NOMO-1 (cell line): ENCODE measurements at regions not wholly inside any gene's neighbourhood (a gene's known extent, or its start where the extent isn't known, plus 50 kb on each side); places are given as distances from the start of the nearest gene placed in this dataset.
"Not testable (repeated sequence)": the region's sequence is repeated elsewhere in the genome, so short reads cannot be mapped to it uniquely, and the experiment has no call there.

Source experiments
- DNase-seq, 2 experiments: peaks; one replicate each; lab custom pipeline; 2025; ENCODE audit not compliant: unreplicated experiment in 2 of 2; lab: John Stamatoyannopoulos, UW

DNA sequence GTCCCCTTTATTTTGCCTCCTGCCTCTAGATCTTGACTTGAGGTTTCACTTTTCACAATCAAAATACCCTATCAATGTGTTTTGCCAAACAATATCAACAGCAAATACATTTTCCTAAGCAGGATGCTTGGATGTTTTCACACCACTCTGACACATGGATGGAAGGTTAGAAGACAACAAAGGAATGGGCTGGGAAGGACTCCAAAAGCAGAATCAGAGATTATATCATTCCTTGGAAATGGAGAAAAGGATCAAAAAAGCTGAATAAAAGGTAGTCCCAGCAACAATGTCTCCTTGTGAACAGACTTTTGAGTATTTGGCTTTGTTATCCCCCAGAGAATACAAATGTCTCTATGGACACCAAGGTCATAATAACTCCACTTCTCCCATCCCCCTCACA is 170.8 kb downstream of the ETAA1 start:
- DNase-seq: no peak

DNA sequence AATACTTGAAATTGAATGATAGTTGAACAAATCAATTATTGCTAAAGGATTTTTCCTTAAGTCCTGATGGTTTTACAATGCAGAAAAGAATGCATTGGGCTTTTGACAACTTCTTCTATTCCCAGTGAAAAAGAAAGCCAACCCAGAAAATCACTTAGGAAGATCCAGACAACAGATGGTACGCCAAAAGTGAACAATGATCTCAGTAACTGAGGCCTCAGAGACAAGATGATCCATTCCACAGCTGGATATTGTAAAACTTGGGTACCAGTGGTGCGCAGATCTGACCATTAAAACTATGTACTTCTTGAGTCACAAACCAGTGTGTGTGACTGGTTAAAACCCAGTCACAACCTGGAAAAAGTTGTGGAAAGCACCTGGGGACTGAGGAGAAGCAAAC is 173.5 kb downstream of the ETAA1 start:
- DNase-seq: no peak

DNA sequence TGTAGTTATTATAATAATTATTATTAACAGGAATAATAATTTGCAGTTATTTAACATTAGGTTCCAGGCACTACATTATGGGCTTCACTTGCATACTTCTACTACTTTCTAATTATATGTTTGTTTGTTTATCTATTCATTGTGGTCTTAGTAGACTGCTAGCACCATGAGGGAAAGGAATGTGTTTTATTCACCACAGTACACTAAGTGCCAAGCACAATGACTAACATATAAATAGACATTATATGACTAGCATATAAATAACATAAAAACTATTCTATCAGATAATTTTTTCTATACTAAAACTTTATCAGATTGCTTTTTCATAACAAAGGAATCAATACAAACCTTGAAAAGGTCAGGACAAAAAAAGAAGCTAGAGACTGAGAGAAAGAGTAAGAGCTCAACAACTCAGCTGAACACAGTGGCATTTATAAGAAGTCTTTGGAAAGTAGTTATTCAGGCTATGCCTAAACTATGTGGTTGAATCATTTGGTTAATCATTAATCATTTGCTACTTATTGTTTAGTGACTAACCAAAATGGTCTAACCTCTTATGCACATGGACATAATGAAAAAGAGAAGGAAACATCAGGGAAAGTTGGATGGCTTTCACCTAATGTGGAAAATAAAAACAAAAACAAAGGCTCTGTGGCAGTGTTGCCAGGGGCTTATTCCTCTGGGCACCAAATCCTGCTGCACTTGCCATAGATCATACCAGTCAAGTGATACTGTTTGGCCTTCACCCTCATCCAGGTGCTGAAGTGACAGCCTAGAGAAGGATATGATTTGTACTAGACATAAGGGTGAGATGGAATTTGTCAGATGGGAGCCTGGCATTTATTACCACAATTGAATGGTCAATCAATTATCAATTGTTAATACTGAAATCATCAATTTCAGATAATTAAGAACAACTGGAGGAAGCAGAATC is 174.9 kb downstream of the ETAA1 start:
- DNase-seq: no peak

- DNase-seq: no peak
These were observed 175.7 kb downstream of the ETAA1 start for GRCh38 chr2:67572721-67573435.

DNA sequence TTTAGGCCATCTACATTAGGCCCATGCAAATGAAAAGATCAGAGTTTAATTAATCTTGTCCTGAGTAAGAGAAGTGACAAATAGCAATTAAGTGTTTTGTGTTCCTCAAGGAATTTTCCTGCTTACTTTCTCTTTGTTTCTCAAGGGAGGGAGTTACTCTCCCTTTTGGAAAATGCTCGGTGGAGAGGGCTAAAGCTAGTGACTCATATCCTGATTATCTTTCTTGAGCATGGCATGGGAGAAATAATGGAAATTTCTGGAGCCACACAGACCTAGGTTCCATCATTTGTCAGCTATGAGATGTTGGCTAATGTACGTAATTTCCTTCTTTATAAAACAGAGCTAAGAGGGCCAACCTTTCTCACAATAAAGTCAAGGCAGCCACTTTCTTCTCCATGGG is 177.1 kb downstream of the ETAA1 start:
- DNase-seq: no peak

DNA sequence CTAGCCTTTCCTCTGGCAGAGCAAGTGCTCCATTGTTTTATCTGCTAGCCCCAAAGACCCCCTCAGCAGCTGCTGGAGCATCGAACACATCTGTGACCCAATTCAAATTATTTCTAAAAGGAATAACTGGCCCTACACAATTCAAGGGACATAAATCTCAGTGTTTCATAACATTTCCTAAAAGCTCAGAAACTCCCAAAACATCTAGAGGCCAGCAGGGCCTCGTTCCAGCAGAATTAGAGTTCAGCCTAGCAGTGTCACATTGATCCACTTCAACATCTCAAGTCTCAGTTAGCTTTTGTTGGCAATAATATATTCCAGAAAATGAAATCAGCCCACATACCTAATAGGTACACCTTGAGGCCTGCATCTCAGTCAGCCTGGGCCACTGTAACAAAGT is 179.1 kb downstream of the ETAA1 start:
- no peak for DNase-seq

DNA sequence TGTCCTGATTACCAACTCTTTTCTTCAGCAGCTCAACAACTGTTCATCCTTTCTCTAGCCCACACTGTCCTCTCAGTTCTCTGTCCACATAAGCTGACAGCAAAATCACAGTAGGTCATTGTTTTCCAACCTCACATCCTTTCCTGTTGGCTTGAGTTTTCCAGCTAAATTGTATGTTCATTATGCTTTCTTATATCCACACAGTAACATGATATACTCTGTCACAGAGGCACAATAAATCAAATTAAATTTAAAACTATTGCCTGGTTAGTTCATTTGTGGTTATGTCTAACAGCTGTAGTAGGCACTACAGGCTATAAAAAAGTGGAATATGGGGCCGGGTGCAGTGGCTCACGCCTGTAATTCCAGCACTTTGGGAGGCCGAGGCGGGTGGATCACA is 179.9 kb downstream of the ETAA1 start:
- no peak for DNase-seq

- DNase-seq: no peak
These were observed 182.1 kb downstream of the ETAA1 start for GRCh38 chr2:67579216-67579615.

- no peak for DNase-seq
These were observed 182.7 kb downstream of the ETAA1 start for GRCh38 chr2:67579806-67580205.

GRCh38 chr2:67581751-67582150 is 184.6 kb downstream of the ETAA1 start:
- DNase-seq: no peak

GRCh38 chr2:67583185-67583584 is 186.1 kb downstream of the ETAA1 start:
- DNase-seq: no peak

GRCh38 chr2:67585400-67585799 is 188.3 kb downstream of the ETAA1 start:
- no peak for DNase-seq

- DNase-seq: not testable (repeated sequence)
These were observed 192.0 kb downstream of the ETAA1 start for GRCh38 chr2:67589121-67589520.

DNA sequence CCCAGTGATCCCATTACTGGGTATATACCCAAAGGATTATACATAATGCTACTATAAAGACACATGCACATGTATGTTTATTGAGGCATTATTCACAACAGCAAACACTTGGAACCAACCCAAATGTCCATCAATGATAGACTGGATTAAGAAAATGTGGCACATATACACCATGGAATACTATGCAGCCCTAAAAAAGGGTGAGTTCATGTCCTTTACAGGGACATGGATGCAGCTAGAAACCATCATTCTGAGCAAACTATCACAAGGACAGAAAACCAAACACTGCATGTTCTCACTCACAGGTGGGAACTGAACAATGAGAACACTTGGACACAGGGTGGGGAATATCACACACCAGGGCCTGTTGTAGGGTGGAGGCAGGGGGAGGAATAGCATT is 197.4 kb downstream of the ETAA1 start:
- DNase-seq: not testable (repeated sequence)

DNA sequence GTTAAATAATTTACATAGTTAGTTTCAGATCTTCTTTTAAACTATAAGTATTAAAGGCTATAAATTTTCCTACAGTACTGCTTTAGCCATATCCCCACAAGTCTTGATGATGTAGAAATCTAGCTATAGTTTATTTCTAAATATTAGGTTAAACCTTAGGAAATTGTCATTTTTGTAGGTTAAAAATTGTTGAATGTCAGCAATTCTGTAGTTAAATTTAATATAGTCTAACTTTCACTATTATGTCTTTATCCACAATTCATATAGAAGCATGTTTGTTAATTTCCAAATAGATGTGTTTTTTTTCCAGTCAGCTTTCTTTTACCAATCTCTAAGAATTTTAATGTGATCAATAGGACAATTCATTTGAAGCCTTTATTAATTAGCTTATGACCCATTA is 199.7 kb downstream of the ETAA1 start:
- DNase-seq: no peak

DNA sequence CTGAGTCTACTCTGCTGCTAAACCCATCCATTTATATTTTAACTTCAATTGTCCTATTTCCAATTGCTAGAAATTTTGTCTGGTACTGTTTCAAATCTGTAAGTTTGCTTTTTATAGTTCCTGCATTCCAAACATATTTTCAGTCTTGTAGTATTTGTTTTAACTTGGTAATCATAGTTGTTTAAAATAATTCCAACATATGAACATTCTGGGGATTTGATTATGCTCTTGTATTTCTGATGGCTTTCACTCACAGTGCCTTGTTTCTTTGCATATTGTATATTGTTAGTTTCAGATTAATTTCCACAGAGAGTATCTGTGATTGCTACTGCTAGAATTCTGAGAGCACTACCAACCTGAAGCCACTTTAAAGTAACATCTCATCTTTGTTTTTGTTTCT is 202.4 kb downstream of the ETAA1 start:
- DNase-seq: no peak

- DNase-seq: no peak
These were observed 203.2 kb downstream of the ETAA1 start for GRCh38 chr2:67600222-67600871.

- no peak for DNase-seq
These were observed 203.8 kb downstream of the ETAA1 start for GRCh38 chr2:67600946-67601345.

GRCh38 chr2:67604360-67604759 is 207.2 kb downstream of the ETAA1 start:
- DNase-seq: no peak

- DNase-seq: no peak
These were observed 215.5 kb downstream of the ETAA1 start for GRCh38 chr2:67612576-67613042.

GRCh38 chr2:67613227-67613626 is 216.1 kb downstream of the ETAA1 start:
- no peak for DNase-seq
